Kidney (tissue), 13 donors: ENCODE measurements at regions not wholly inside any gene's neighbourhood (a gene's known extent, or its start where the extent isn't known, plus 50 kb on each side); places are given as distances from the start of the nearest gene placed in this dataset.
"Not testable (repeated sequence)": the region's sequence is repeated elsewhere in the genome, so short reads cannot be mapped to it uniquely, and the experiment has no call there.

Source experiments
- DNase-seq, 5 donors: peaks; one replicate each; pipeline ENCODE4 v3.0.0-alpha.2; 2013 to 2020
- FAIRE-seq: peaks from 2 replicates; lab custom pipeline; 2012; peaks lifted over from hg19 to GRCh38; lab: Jason Lieb, UNC
- H3K27ac ChIP-seq, 2 donors: one replicate each; pipeline ENCODE4 v1.7.0; 2013; ENCODE audit warnings: low read depth in 2 of 2, low read length in 2 of 2, inconsistent platforms in 1 of 2
- H3K27me3 ChIP-seq: one replicate; pipeline ENCODE4 v1.7.1; 2013; ENCODE audit warnings: low read length, inconsistent platforms; ENCODE audit not compliant: control insufficient read depth, insufficient read depth
- H3K36me3 ChIP-seq, 3 donors: one replicate each; pipeline versions ENCODE4 v1.7.0 to v1.7.1; 2013; ENCODE audit warnings: low read length in 3 of 3, control low read depth in 1 of 3, inconsistent platforms in 1 of 3; ENCODE audit not compliant: insufficient read depth in 3 of 3, control insufficient read depth in 2 of 3
- H3K4me1 ChIP-seq, 3 donors: one replicate each; pipeline versions ENCODE4 v1.7.0 to v1.7.1; 2013; ENCODE audit warnings: low read length in 3 of 3, inconsistent platforms in 1 of 3, low read depth in 1 of 3; ENCODE audit not compliant: control insufficient read depth in 2 of 3, insufficient read depth in 2 of 3
- H3K4me3 ChIP-seq, 3 donors: one replicate each; pipeline versions ENCODE4 v1.7.0 to v1.8.1; 2013; ENCODE audit warnings: low read length in 3 of 3, control low read depth in 1 of 3, inconsistent platforms in 1 of 3
- H3K9ac ChIP-seq, 3 donors: one replicate each; pipeline versions ENCODE4 v1.7.0 to v1.7.1; 2013; ENCODE audit warnings: low read length in 3 of 3, control low read depth in 1 of 3, inconsistent platforms in 1 of 3
- H3K9me3 ChIP-seq, 3 donors: one replicate each; pipeline versions ENCODE4 v1.7.0 to v1.7.1; 2013; ENCODE audit warnings: low read length in 3 of 3, control low read depth in 1 of 3, inconsistent platforms in 1 of 3; ENCODE audit not compliant: control insufficient read depth in 2 of 3, insufficient read depth in 1 of 3
- CTCF ChIP-seq: IDR thresholded peaks from 3 replicates; pipeline ENCODE4 v1.5.1; 2012; ENCODE audit warnings: mild to moderate bottlenecking, moderate library complexity, borderline replicate concordance; ENCODE audit not compliant: insufficient read depth; ENCODE audit errors: extremely low read depth
- intact Hi-C: fragments of 100-400 bp; cut with DNase I; formaldehyde crosslinking; loops from one replicate; pipeline ENCODE4 v1.11.1; 2022
- donor health status: control.
- donor health status: control.
- donor health status: control.
- donor health status: control.
- donor health status: control.
- donor health status: DM: yes; HTN: yes; CAD: no.
- donor health status: Normal renal cell carcinoma (clear cell type).

- H3K27me3 ChIP-seq: no peaks in the 10 kb centered on the region
- H3K4me1 ChIP-seq: no peaks in the 10 kb centered on the region
- intact Hi-C loops: no loop called here
- FAIRE-seq (no peak), DNase-seq (peak in 1 of 5 donors; percentile 9)
- H3K9ac ChIP-seq: no peak overlapping the region
- no peaks in the 10 kb centered on the region for H3K9me3 ChIP-seq
- H3K27ac ChIP-seq: no peak overlapping the region
- no peaks in the 10 kb centered on the region for H3K36me3 ChIP-seq
- H3K4me3 ChIP-seq: no peak overlapping the region
- no peak for TF ChIP-seq CTCF
Observed at GRCh38 chr2:137912371-137912770, 51.9 kb upstream of the HNMT start.

GRCh38 chr2:137913169-137913568 lies 51.1 kb upstream of the HNMT start:
- no peak for FAIRE-seq
- no peaks in the 10 kb centered on the region for H3K36me3 ChIP-seq

GRCh38 chr2:137913648-137914047 lies 50.6 kb upstream of the HNMT start:
- H3K9me3 ChIP-seq, H3K27me3 ChIP-seq, H3K4me3 ChIP-seq, DNase-seq, H3K9ac ChIP-seq, intact Hi-C loops, H3K27ac ChIP-seq, H3K4me1 ChIP-seq, H3K36me3 ChIP-seq, FAIRE-seq: not testable (repeated sequence)

More at GRCh38 chr2:137913169-137913568, 51.1 kb upstream of the HNMT start:
- H3K27me3 ChIP-seq: no peaks in the 10 kb centered on the region
- H3K27ac ChIP-seq: no peak overlapping the region
- no peaks in the 10 kb centered on the region for H3K4me1 ChIP-seq
- no peaks in the 10 kb centered on the region for H3K9me3 ChIP-seq
- TF ChIP-seq CTCF: no peak
- intact Hi-C loops: no loop called here
- no peak for DNase-seq
- H3K4me3 ChIP-seq: no peak overlapping the region
- H3K9ac ChIP-seq: no peak overlapping the region
